HEK293T (cell line): ENCODE measurements at regions not wholly inside any gene's neighbourhood (a gene's known extent, or its start where the extent isn't known, plus 50 kb on each side); places are given as distances from the start of the nearest gene placed in this dataset.

Experiments
- CTCF ChIA-PET: fragments of 350-600 bp; formaldehyde crosslinking; extraction: SDS; loops from one replicate; lab custom pipeline; 2021; ENCODE audit warnings: antibody characterized with exemption, inconsistent platforms; lab: Yijun Ruan, JAX
- POLR2A ChIA-PET: fragments of 350-600 bp; formaldehyde crosslinking; extraction: SDS; loops from one replicate; lab custom pipeline; 2020; ENCODE audit warnings: antibody characterized with exemption, inconsistent platforms; lab: Yijun Ruan, JAX
- DNase-seq: peaks from one replicate; pipeline ENCODE4 v3.0.0; 2012; ENCODE audit warnings: mixed read lengths; ENCODE audit errors: extremely low spot score
- ARNT ChIP-seq: fragments of 450-650 bp; IDR thresholded peaks from 2 replicates; pipeline ENCODE4 v1.6.1; 2017; ENCODE audit warnings: mild to moderate bottlenecking
- BHLHE40 ChIP-seq: fragments of 450-650 bp; IDR thresholded peaks from 2 replicates; pipeline ENCODE4 v1.6.1; 2016; ENCODE audit warnings: mild to moderate bottlenecking, moderate library complexity, borderline replicate concordance
- CTBP1 ChIP-seq: fragments of 450-650 bp; IDR thresholded peaks from 2 replicates; pipeline ENCODE4 v1.6.1; 2016; ENCODE audit warnings: borderline replicate concordance
- ELF4 ChIP-seq: fragments of 450-650 bp; IDR thresholded peaks from 2 replicates; pipeline ENCODE4 v1.6.1; 2017; ENCODE audit warnings: antibody characterized with exemption
- FOXA1 ChIP-seq: fragments of 450-650 bp; IDR thresholded peaks from 2 replicates; pipeline ENCODE4 v1.6.1; 2016; ENCODE audit warnings: mild to moderate bottlenecking
- FOXK2 ChIP-seq: fragments of 450-650 bp; IDR thresholded peaks from 2 replicates; pipeline ENCODE4 v1.6.1; 2016; ENCODE audit warnings: mild to moderate bottlenecking
- FOXM1 ChIP-seq: fragments of 450-650 bp; IDR thresholded peaks from 2 replicates; pipeline ENCODE4 v1.6.1; 2017; ENCODE audit warnings: mild to moderate bottlenecking, borderline replicate concordance
- HDGF ChIP-seq: fragments of 450-650 bp; IDR thresholded peaks from 2 replicates; pipeline ENCODE4 v1.6.1; 2017; ENCODE audit warnings: antibody characterized with exemption, borderline replicate concordance
- L3MBTL2 ChIP-seq: fragments of 450-650 bp; conservative IDR thresholded peaks from 2 replicates; pipeline ENCODE4 v1.6.1; 2016; ENCODE audit warnings: mild to moderate bottlenecking
- LEF1 ChIP-seq: fragments of 450-650 bp; IDR thresholded peaks from 2 replicates; pipeline ENCODE4 v1.6.1; 2017; ENCODE audit warnings: mild to moderate bottlenecking, borderline replicate concordance
- NFRKB ChIP-seq: fragments of 450-650 bp; IDR thresholded peaks from 2 replicates; pipeline ENCODE4 v1.6.1; 2016; ENCODE audit warnings: mild to moderate bottlenecking, moderate library complexity
- PKNOX1 ChIP-seq: fragments of 450-650 bp; IDR thresholded peaks from 2 replicates; pipeline ENCODE4 v1.6.1; 2016
- SP1 ChIP-seq: fragments of 450-650 bp; IDR thresholded peaks from 2 replicates; pipeline ENCODE4 v1.6.1; 2017
- SUZ12 ChIP-seq: fragments of 450-650 bp; IDR thresholded peaks from 2 replicates; pipeline ENCODE4 v1.6.1; 2016; ENCODE audit warnings: mild to moderate bottlenecking
- TARDBP ChIP-seq: fragments of 450-650 bp; IDR thresholded peaks from 2 replicates; pipeline ENCODE4 v1.6.1; 2016
- ZNF384 ChIP-seq: fragments of 450-650 bp; IDR thresholded peaks from 2 replicates; pipeline ENCODE4 v1.6.1; 2016

DNA sequence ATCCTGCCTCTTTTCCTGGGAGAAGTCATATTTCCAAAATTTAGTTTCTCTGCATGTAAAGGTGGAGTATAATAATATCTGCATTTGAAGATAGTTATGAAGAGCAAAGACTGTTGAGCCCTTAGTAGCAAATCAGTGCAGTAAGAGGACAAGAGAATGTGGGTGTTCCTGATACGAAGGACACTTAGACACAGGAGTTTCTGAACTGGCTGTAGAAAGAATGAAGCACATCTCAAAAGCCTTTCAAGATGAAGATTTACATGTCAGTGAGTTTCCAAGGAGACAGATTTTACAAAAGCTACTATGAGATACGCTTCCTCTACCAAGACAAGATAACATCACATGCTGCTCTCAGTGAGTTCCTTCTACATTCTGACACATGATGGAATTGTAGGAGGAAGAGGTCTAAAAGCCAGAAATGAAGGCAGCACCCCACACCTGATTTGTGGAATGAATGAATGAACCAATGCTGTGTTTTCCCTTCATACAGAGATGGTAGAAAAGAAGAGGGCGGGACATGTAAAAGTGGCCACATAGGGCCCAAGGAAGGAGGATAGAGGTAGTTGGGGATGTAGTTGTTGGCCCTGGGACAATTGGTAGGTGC, 173.6 kb upstream of the PDE1C start:
- CTCF ChIA-PET, result no interaction called here
- no peak for TF ChIP-seq ELF4
- no peak for DNase-seq
- POLR2A ChIA-PET, result no interaction called here

DNA sequence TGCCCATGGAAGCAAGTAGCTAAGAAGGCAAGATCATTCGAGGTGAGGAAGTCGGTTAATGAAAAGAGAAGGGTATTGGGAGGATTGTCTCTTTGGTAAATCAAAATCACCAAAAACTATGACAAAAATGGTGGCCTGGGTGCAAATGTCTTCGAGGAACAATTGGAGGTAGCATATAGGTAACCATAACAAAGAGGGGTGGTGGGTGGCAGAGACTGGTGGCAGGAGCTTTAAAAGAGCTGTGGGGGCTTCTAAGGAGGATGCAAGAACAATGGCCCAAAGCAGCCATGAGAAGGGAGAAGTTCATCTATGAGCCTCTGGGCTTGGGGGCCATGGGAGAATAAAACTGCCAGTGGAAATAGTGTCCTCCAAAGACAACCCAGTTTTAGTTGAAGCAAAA, 172.2 kb upstream of the PDE1C start:
- ChIA-PET POLR2A (no interaction called here), CTCF (no interaction called here)
- TF ChIP-seq NFRKB, result no peak
- TF ChIP-seq SUZ12, result no peak
- TF ChIP-seq BHLHE40, result no peak
- TF ChIP-seq TARDBP, result no peak
- TF ChIP-seq FOXK2, result no peak
- DNase-seq, result no peak

DNA sequence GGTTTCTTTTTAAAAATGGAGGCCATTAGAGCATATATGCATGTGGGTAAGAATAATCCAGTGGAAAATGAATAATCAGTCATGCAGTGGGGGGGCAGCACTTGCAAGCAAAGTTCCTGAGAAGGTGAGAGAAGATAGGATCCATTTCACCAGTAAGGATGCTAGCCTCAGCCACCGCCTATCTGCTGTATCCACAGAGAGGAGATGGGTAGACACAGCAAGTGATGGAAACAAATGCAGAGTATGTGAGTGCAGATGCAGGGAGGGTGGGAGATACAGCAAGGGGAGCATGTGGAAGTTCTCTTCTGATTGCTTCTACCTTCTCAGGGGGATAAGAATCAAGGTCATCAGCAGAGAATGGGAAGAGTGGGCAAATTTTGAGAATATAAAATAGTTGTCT, 171.4 kb upstream of the PDE1C start:
- no peak for DNase-seq
- CTCF ChIA-PET, result no interaction called here
- POLR2A ChIA-PET, result no interaction called here
- no peak for TF ChIP-seq ZNF384
- no peak for TF ChIP-seq HDGF
- TF ChIP-seq NFRKB, result no peak
- no peak for TF ChIP-seq L3MBTL2
- TF ChIP-seq ELF4, result no peak
- TF ChIP-seq FOXM1, result no peak
- no peak for TF ChIP-seq FOXA1
- no peak for TF ChIP-seq SUZ12
- TF ChIP-seq CTBP1, result no peak
- no peak for TF ChIP-seq PKNOX1
- TF ChIP-seq TARDBP, result no peak
- no peak for TF ChIP-seq BHLHE40
- TF ChIP-seq SP1, result no peak
- TF ChIP-seq FOXK2, result no peak
- no peak for TF ChIP-seq LEF1

GRCh38 chr7:32239764-32240163, 169.6 kb upstream of the PDE1C start:
- DNase-seq, result no peak
- ChIA-PET CTCF (interaction anchor here (1.1 kb wide), 1 partner anchor 29 kb away, joined by 3 read pairs; no protein-coding TSS in a partner anchor), POLR2A (no interaction called here)
- TF ChIP-seq TARDBP, result no peak
- TF ChIP-seq FOXM1, result no peak
- no peak for TF ChIP-seq CTBP1
- no peak for TF ChIP-seq BHLHE40
- TF ChIP-seq SUZ12, result no peak
- no peak for TF ChIP-seq HDGF
- no peak for TF ChIP-seq FOXK2
- no peak for TF ChIP-seq LEF1
- TF ChIP-seq NFRKB, result no peak
- no peak for TF ChIP-seq L3MBTL2
- TF ChIP-seq FOXA1, result no peak
- no peak for TF ChIP-seq ARNT
- no peak for TF ChIP-seq SP1
- TF ChIP-seq ZNF384, result no peak
- TF ChIP-seq ELF4, result no peak
- TF ChIP-seq PKNOX1, result no peak

DNA sequence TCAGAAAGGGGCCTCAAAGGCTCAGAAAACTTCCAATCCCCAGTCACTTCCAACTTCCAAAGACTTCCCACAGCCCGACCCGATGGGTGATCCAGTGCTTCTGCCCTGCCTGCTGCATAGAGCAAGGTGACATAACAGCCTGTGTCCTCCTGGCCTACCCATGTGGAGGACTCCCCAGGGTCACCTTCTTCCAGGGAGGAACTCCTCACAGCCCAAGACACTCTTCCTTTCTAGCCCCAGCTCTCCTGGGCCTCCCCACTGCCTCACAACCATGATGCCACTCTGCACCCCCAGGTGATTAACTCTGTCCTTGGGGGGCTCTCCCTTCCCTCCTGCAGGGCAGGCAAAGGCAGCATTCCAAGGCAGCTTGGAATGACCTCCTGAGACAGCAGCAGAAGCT, 158.4 kb upstream of the PDE1C start:
- ChIA-PET CTCF (no interaction called here), POLR2A (no interaction called here)
- TF ChIP-seq FOXM1 (no peak), NFRKB (no peak)
- DNase-seq, result no peak

DNA sequence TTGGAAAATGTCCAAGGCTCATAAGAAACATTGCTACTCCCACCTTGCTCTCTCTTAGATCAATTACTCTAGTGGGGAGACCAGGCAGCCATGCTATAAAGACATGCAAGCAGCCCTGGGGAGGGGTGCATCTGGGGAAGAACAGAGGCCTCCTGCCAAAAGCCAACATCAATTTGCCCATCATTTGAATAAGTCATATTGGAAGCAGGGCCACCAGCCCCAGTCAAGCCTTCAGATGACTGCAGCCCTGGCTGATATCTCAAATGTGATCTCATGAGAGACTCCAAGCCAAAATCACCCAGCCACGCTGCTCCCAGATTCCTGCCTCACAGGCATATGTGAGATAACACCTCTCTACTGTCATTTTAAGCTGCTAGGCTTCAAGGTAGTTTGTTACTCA, 157.5 kb upstream of the PDE1C start:
- no peak for TF ChIP-seq L3MBTL2
- POLR2A ChIA-PET, result no interaction called here
- DNase-seq, result no peak
- CTCF ChIA-PET, result no interaction called here

DNA sequence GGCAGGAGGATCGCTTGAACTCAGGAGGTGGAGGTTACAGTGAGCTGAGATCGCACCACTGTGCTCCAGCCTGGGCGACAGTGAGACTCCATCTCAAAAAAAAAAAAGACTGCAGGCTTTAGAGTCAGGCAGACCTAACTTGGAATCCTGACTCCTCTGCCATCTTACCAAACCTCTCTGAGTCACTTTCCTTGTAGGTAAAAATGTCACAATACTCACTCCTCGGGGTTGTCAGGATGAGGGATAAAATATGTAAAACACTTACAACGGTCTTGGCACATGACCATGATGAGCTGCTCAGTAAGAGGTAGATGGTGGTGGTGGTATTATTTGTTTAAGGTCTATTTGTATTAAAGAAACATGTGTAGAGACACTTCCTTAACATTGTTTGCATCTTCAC, 154.1 kb upstream of the PDE1C start:
- CTCF ChIA-PET, result no interaction called here
- POLR2A ChIA-PET, result no interaction called here
- no peak for TF ChIP-seq HDGF
- no peak for TF ChIP-seq ZNF384
- TF ChIP-seq FOXK2, result no peak
- no peak for TF ChIP-seq NFRKB
- TF ChIP-seq FOXA1, result no peak
- no peak for TF ChIP-seq SP1
- no peak for TF ChIP-seq SUZ12
- TF ChIP-seq PKNOX1, result no peak
- TF ChIP-seq ELF4, result no peak
- TF ChIP-seq TARDBP, result no peak
- DNase-seq, result no peak
